ENCODE measurements at regions not wholly inside any gene's neighbourhood (a gene's known extent, or its start where the extent isn't known, plus 50 kb on each side); places are given as distances from the start of the nearest gene placed in this dataset.

DNA sequence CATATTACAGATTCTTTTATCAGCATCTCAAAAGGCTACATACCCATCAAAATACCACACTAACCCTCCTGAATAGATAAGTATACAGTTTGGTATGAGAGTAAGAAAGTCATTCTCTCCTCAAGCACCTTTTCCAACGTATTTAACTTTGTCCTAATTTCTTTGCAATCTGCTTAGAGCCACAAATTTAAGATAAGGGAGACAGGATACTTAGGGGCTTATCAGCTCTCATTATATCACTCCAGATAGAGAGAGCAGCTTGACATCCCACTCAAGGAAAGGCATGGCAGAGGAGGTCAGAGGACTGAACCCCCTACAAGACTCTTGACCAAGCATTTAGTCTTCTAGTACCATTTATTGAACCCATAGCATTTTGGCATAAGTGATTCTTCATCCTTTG, 262.4 kb downstream of the ADGRA3 start:
- no peak for TF ChIP-seq EZH2 (IDR thresholded peaks at IDR 0.05)
- TF ChIP-seq CTCF (IDR thresholded peaks at IDR 0.05): no peak

Measured in neural progenitor cell (in vitro differentiated cells).